ENCODE measurements at regions not wholly inside any gene's neighbourhood (a gene's known extent, or its start where the extent isn't known, plus 50 kb on each side); places are given as distances from the start of the nearest gene placed in this dataset.

- DNase-seq (ENCODE audit: low read depth in 1 of 2, low spot score in 2 of 2) = no peak
- no peak overlapping the region for H3K27ac ChIP-seq
- H3K4me1 ChIP-seq (replicated peaks) = no peaks in the 10 kb centered on the region
- no peaks in the 10 kb centered on the region for H3K36me3 ChIP-seq
- no peak overlapping the region for H3K4me3 ChIP-seq
- H3K9me3 ChIP-seq (replicated peaks) = no peaks in the 10 kb centered on the region
- no peaks in the 10 kb centered on the region for H3K27me3 ChIP-seq (replicated peaks)
These were observed 107.0 kb upstream of the CTSO start for GRCh38 chr4:156060661-156061060.

DNA sequence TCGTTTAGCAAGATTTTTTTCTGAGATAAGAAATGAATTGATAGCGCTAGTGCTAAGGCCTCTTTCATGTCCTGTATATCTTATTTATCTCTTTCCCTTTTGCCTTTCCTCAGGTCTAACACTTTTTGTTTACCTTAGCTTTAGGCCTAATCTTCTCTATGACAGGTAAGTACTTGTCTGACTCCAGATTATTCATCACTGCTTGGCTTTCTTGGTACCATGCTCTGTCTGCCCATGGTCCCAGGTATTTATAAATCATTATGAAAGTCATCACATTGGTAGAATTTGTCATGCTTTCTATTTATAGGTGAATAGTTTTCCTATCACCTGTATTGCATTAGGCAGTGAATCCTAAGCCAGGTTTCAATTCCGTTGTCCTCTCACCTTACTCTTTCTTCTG lies 99.5 kb upstream of the CTSO start:
- Histone ChIP-seq H3K9me3 (replicated peaks) (no peaks in the 10 kb centered on the region), H3K4me1 (replicated peaks) (no peaks in the 10 kb centered on the region), H3K27ac (no peak overlapping the region), H3K4me3 (no peak overlapping the region), H3K36me3 (no peaks in the 10 kb centered on the region), H3K27me3 (replicated peaks) (no peaks in the 10 kb centered on the region)
- DNase-seq (ENCODE audit: low read depth in 1 of 2, low spot score in 2 of 2) = no peak

GRCh38 chr4:156052116-156052515 lies 98.5 kb upstream of the CTSO start:
- no peak overlapping the region for H3K4me3 ChIP-seq
- H3K27ac ChIP-seq = no peak overlapping the region
- no peak for DNase-seq (ENCODE audit: low read depth in 1 of 2, low spot score in 2 of 2)
- H3K4me1 ChIP-seq (replicated peaks) = no peaks in the 10 kb centered on the region
- H3K9me3 ChIP-seq (replicated peaks) = no peaks in the 10 kb centered on the region
- H3K36me3 ChIP-seq = no peaks in the 10 kb centered on the region
- H3K27me3 ChIP-seq (replicated peaks) = no peaks in the 10 kb centered on the region

DNA sequence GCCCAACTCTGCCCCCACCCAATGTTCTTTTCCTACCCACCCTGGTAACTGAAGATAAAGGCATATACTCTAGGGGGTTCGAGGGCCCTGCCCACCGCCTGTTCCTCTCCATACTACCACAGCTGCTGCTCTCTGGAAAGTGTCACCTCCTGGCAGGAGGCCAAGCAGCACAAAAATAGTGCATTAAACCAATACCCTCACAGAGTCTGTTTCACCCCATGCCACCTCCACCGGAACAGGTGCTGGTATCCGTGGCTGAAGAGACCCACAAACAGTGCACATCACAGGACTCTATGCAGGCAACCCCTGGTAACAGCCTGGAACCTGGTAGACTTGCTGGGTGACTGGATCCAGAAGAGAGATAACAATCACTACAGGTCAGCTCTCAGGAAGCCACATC lies 85.1 kb upstream of the CTSO start:
- no peak for DNase-seq (ENCODE audit: low read depth in 1 of 2, low spot score in 2 of 2)
- H3K4me1 ChIP-seq (replicated peaks) = no peaks in the 10 kb centered on the region
- no peaks in the 10 kb centered on the region for H3K36me3 ChIP-seq
- no peak overlapping the region for H3K27ac ChIP-seq
- H3K9me3 ChIP-seq (replicated peaks) = no peaks in the 10 kb centered on the region
- H3K4me3 ChIP-seq = no peak overlapping the region
- no peaks in the 10 kb centered on the region for H3K27me3 ChIP-seq (replicated peaks)

DNA sequence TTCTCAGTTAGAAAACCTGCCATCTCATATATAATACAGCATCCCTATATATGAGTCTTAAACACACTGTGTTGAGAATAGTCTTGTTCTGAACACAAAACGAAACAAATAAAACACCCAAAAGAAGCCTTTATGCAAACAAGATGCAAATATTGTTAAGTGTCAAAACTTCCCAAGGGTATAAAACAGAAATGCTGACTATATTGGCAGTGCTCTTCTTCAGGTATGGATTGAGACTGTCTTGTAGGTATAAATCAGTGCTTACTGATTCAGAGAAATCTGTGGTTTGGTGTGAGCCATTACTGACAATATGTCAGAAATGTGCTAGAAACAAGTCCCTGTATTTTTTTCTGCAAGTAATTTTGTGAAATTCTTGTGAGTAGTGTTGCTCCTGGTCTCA lies 82.8 kb upstream of the CTSO start:
- no peak overlapping the region for H3K4me3 ChIP-seq
- no peaks in the 10 kb centered on the region for H3K4me1 ChIP-seq (replicated peaks)
- no peaks in the 10 kb centered on the region for H3K27me3 ChIP-seq (replicated peaks)
- H3K27ac ChIP-seq = no peak overlapping the region
- DNase-seq (ENCODE audit: low read depth in 1 of 2, low spot score in 2 of 2) = no peak
- H3K9me3 ChIP-seq (replicated peaks) = no peaks in the 10 kb centered on the region
- no peaks in the 10 kb centered on the region for H3K36me3 ChIP-seq

GRCh38 chr4:156029691-156030090 lies 76.0 kb upstream of the CTSO start:
- no peak overlapping the region for H3K4me3 ChIP-seq
- H3K27me3 ChIP-seq (replicated peaks) = no peaks in the 10 kb centered on the region
- no peaks in the 10 kb centered on the region for H3K4me1 ChIP-seq (replicated peaks)
- no peaks in the 10 kb centered on the region for H3K9me3 ChIP-seq (replicated peaks)
- DNase-seq (ENCODE audit: low read depth in 1 of 2, low spot score in 2 of 2) = no peak
- H3K36me3 ChIP-seq = no peaks in the 10 kb centered on the region
- H3K27ac ChIP-seq = no peak overlapping the region

DNA sequence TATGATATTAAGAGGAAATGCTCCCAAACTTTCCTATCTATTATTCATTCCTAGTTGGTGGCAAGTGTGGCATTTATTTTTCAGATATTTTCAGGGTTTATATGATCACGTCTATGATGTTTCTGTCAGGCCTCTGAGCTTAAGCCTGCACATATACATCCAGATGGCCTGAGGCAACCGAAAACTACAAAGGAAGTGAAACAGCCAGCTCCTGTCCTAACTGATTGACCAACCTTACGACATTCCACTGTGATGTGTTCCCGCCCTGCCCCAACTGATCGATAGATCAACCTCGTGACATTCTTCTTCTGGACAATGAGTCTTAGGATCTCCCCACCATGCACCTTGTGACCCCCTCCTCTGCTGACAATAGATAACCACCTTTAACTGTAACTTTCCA lies 67.6 kb upstream of the CTSO start:
- Histone ChIP-seq H3K9me3 (replicated peaks) (no peaks in the 10 kb centered on the region), H3K27ac (no peak overlapping the region)

GRCh38 chr4:156019246-156019645 lies 65.6 kb upstream of the CTSO start:
- Histone ChIP-seq H3K36me3 (no peaks in the 10 kb centered on the region), H3K27ac (no peak overlapping the region), H3K9me3 (replicated peaks) (no peaks in the 10 kb centered on the region), H3K27me3 (replicated peaks) (no peaks in the 10 kb centered on the region), H3K4me3 (no peak overlapping the region), H3K4me1 (replicated peaks) (no peaks in the 10 kb centered on the region)
- no peak for DNase-seq (ENCODE audit: low read depth in 1 of 2, low spot score in 2 of 2)

More for the DNA sequence above, 67.6 kb upstream of the CTSO start:
- H3K36me3 ChIP-seq = no peaks in the 10 kb centered on the region
- no peak for DNase-seq (ENCODE audit: low read depth in 1 of 2, low spot score in 2 of 2)
- H3K27me3 ChIP-seq (replicated peaks) = no peaks in the 10 kb centered on the region
- no peaks in the 10 kb centered on the region for H3K4me1 ChIP-seq (replicated peaks)
- no peak overlapping the region for H3K4me3 ChIP-seq

GRCh38 chr4:156018383-156018782 lies 64.7 kb upstream of the CTSO start:
- H3K27me3 ChIP-seq (replicated peaks) = no peaks in the 10 kb centered on the region
- H3K27ac ChIP-seq = no peak overlapping the region
- no peaks in the 10 kb centered on the region for H3K36me3 ChIP-seq
- no peak for DNase-seq (ENCODE audit: low read depth in 1 of 2, low spot score in 2 of 2)
- H3K4me3 ChIP-seq = no peak overlapping the region
- H3K9me3 ChIP-seq (replicated peaks) = no peaks in the 10 kb centered on the region
- no peaks in the 10 kb centered on the region for H3K4me1 ChIP-seq (replicated peaks)

DNA sequence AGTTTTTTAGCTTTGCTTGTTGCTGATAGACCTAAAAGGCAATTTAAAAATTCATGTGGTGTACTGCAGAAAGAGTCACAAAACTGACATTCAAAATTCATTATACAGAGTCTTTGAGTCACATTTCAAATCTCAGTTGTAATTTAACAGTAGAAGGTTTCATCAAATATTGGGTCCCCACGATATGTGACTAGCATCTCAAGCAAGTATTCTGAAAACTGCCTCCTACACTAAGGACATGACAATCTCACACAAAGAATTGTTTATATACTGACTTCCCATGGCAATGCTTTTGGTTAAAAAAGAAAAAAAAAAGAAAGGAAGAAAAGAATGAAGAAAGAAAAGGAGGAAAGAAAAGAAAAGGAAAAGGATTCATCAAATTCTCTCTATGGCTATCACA lies 62.1 kb upstream of the CTSO start:
- DNase-seq (ENCODE audit: low read depth in 1 of 2, low spot score in 2 of 2) = no peak
- no peaks in the 10 kb centered on the region for H3K9me3 ChIP-seq (replicated peaks)
- no peaks in the 10 kb centered on the region for H3K36me3 ChIP-seq
- H3K27me3 ChIP-seq (replicated peaks) = no peaks in the 10 kb centered on the region
- no peak overlapping the region for H3K27ac ChIP-seq
- H3K4me3 ChIP-seq = no peak overlapping the region
- no peaks in the 10 kb centered on the region for H3K4me1 ChIP-seq (replicated peaks)

GRCh38 chr4:156006192-156006591 lies 52.5 kb upstream of the CTSO start:
- Histone ChIP-seq H3K27ac (no peak overlapping the region), H3K36me3 (no peaks in the 10 kb centered on the region), H3K4me3 (no peak overlapping the region), H3K27me3 (replicated peaks) (no peaks in the 10 kb centered on the region), H3K4me1 (replicated peaks) (no peaks in the 10 kb centered on the region), H3K9me3 (replicated peaks) (no peaks in the 10 kb centered on the region)
- DNase-seq (ENCODE audit: low read depth in 1 of 2, low spot score in 2 of 2) = no peak
